ENCODE measurements at regions not wholly inside any gene's neighbourhood (a gene's known extent, or its start where the extent isn't known, plus 50 kb on each side); places are given as distances from the start of the nearest gene placed in this dataset.

DNA sequence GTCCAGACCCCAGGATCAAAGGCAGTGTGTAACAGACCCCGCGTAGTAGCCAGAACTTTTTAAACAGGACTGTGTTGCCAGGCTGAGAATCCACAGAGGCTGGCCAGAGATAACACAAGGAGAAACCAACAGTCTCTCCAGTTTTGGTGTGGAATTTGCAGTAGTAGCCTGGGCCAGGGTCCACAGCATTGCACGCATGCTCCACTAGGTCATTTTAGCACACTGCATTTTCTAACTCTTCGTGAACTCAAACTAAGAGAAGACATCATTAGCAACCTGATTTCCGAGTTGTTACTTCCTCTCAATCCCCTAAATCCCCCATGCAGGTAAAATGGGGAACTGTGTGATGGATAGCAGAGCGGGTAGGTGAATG is 119.6 kb downstream of the BOD1 start:
- Histone ChIP-seq H3K27ac (ENCODE audit: low read depth, low read length) (no peak overlapping the region), H3K36me3 (ENCODE audit: low read length) (no peaks in the 10 kb centered on the region), H3K9ac (ENCODE audit: low read length) (no peak overlapping the region), H3K9me2 (replicated peaks; ENCODE audit: insufficient read depth, low read length) (no peaks in the 10 kb centered on the region), H3K79me2 (ENCODE audit: insufficient read depth, low read length) (no peaks in the 10 kb centered on the region), H3F3A (ENCODE audit: insufficient read depth) (no peaks in the 10 kb centered on the region), H3K4me2 (ENCODE audit: low read depth, low read length, poor library complexity, severe bottlenecking) (no peak overlapping the region), H3K4me3 (ENCODE audit: insufficient read depth, low read length, poor library complexity, severe bottlenecking) (no peak overlapping the region), H4K20me1 (ENCODE audit: low read depth, low read length) (no peaks in the 10 kb centered on the region), H3K27me3 (ENCODE audit: low read length) (peaks cover 4% of the 10 kb centered on the region; the same call in 1 of the 2 replicates), H3K9me3 (ENCODE audit: insufficient read depth, low read length) (no peaks in the 10 kb centered on the region), H2AFZ (ENCODE audit: low read depth, low read length, severe bottlenecking) (no peak overlapping the region)
- no peak for TF ChIP-seq EZH2phosphoT487 (conservative IDR thresholded peaks at IDR 0.05; ENCODE audit: low read length)
- TF ChIP-seq, protein P1, sequence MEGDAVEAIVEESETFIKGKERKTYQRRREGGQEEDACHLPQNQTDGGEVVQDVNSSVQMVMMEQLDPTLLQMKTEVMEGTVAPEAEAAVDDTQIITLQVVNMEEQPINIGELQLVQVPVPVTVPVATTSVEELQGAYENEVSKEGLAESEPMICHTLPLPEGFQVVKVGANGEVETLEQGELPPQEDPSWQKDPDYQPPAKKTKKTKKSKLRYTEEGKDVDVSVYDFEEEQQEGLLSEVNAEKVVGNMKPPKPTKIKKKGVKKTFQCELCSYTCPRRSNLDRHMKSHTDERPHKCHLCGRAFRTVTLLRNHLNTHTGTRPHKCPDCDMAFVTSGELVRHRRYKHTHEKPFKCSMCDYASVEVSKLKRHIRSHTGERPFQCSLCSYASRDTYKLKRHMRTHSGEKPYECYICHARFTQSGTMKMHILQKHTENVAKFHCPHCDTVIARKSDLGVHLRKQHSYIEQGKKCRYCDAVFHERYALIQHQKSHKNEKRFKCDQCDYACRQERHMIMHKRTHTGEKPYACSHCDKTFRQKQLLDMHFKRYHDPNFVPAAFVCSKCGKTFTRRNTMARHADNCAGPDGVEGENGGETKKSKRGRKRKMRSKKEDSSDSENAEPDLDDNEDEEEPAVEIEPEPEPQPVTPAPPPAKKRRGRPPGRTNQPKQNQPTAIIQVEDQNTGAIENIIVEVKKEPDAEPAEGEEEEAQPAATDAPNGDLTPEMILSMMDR (IDR thresholded peaks at IDR 0.05; ENCODE audit: insufficient read depth, low read length, poor library complexity, severe bottlenecking): no peak

DNA sequence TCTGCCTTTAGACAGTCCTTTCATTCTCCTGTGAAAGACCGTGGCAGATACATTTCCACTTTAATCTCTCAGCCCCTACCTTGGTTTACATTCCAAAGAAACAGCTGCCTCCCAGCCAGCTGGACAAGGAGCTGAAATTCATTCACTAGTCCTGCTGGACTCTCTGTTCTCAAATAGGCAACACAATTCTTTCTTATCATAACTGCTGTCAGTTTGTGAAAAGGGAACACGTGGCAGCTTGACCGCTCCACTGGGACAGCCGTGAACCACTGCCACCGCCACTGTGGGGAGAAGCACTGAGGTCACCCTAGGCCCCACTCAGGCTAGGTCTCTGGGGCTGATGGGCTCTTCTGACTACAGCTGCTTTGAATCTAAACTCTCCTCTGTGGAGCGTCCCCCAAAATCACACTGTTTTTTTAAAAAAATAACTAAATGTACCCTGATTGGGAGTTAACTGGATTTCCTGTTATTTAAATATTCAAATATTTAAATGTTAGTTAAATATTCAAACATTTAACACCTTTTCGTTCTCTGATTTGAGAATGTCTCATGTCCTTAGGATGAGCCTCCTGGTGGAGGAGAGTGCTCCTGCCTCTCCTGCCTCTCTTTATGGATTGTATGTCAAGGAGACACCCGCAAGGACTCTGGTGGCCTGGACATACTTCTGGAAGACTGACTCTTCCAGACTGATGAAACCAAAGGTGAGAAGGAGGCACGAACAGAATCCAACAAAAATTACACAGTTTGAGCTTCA is 120.1 kb downstream of the BOD1 start:
- H4K20me1 ChIP-seq (ENCODE audit: low read depth, low read length): no peaks in the 10 kb centered on the region
- H3K9ac ChIP-seq (ENCODE audit: low read length): no peak overlapping the region
- H3F3A ChIP-seq (ENCODE audit: insufficient read depth): no peaks in the 10 kb centered on the region
- no peaks in the 10 kb centered on the region for H3K36me3 ChIP-seq (ENCODE audit: low read length)
- H3K9me3 ChIP-seq (ENCODE audit: insufficient read depth, low read length): no peaks in the 10 kb centered on the region
- no peaks in the 10 kb centered on the region for H3K9me2 ChIP-seq (replicated peaks; ENCODE audit: insufficient read depth, low read length)
- no peak overlapping the region for H3K4me2 ChIP-seq (ENCODE audit: low read depth, low read length, poor library complexity, severe bottlenecking)
- no peak overlapping the region for H3K4me3 ChIP-seq (ENCODE audit: insufficient read depth, low read length, poor library complexity, severe bottlenecking)
- H2AFZ ChIP-seq (ENCODE audit: low read depth, low read length, severe bottlenecking): no peak overlapping the region
- no peak for TF ChIP-seq EZH2phosphoT487 (conservative IDR thresholded peaks at IDR 0.05; ENCODE audit: low read length)
- TF ChIP-seq, protein P1 (IDR thresholded peaks at IDR 0.05; ENCODE audit: insufficient read depth, low read length, poor library complexity, severe bottlenecking): no peak
- peaks cover 4% of the 10 kb centered on the region; the same call in 1 of the 2 replicates for H3K27me3 ChIP-seq (ENCODE audit: low read length)
- H3K79me2 ChIP-seq (ENCODE audit: insufficient read depth, low read length): no peaks in the 10 kb centered on the region
- H3K27ac ChIP-seq (ENCODE audit: low read depth, low read length): no peak overlapping the region

DNA sequence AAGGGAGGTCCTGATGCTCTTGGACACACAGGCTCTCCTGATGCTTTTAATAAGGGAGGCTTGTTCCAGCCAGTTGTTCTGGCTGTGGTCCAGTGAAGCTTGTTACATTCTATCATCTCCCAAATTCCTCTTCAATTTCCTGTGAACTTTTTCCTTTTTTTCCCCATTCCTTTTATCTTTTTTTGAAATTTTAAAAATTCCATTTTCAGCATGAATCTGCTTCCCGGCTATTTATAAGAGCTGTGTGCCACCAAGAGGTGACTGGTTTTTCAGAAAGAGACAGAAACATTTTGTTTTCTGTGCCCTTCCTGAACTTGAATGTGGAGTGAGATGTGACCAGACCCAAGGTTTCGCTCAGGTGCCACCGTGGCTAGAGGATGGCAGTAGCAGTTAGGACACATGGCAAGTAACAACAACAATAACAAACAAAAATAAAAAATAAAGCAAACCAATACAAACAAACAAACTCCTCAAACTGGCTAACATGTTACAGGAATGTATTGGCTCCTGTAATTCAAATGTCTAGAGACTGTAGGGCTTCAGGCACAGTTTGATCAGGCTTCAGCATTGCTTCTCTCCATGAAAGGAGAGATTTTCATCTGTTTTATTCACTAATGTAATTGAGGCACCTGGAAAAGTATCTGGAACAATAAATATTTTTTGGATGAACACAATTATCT is 121.1 kb downstream of the BOD1 start:
- no peak overlapping the region for H3K4me2 ChIP-seq (ENCODE audit: low read depth, low read length, poor library complexity, severe bottlenecking)
- H2AFZ ChIP-seq (ENCODE audit: low read depth, low read length, severe bottlenecking): no peak overlapping the region
- H3K9ac ChIP-seq (ENCODE audit: low read length): no peak overlapping the region
- H4K20me1 ChIP-seq (ENCODE audit: low read depth, low read length): no peaks in the 10 kb centered on the region
- peaks cover 4% of the 10 kb centered on the region; the same call in 1 of the 2 replicates for H3K27me3 ChIP-seq (ENCODE audit: low read length)
- H3K4me3 ChIP-seq (ENCODE audit: insufficient read depth, low read length, poor library complexity, severe bottlenecking): no peak overlapping the region
- no peaks in the 10 kb centered on the region for H3K9me2 ChIP-seq (replicated peaks; ENCODE audit: insufficient read depth, low read length)
- H3F3A ChIP-seq (ENCODE audit: insufficient read depth): no peaks in the 10 kb centered on the region
- no peaks in the 10 kb centered on the region for H3K9me3 ChIP-seq (ENCODE audit: insufficient read depth, low read length)
- TF ChIP-seq, protein P1 (IDR thresholded peaks at IDR 0.05; ENCODE audit: insufficient read depth, low read length, poor library complexity, severe bottlenecking): no peak
- no peak for TF ChIP-seq EZH2phosphoT487 (conservative IDR thresholded peaks at IDR 0.05; ENCODE audit: low read length)
- H3K79me2 ChIP-seq (ENCODE audit: insufficient read depth, low read length): no peaks in the 10 kb centered on the region
- H3K27ac ChIP-seq (ENCODE audit: low read depth, low read length): no peak overlapping the region
- H3K36me3 ChIP-seq (ENCODE audit: low read length): no peaks in the 10 kb centered on the region

All from SU-DHL-6 (cell line).